NOMO-1 treated with DMSO at 0.1 percent for 48 hours (cell line): ENCODE measurements at regions not wholly inside any gene's neighbourhood (a gene's known extent, or its start where the extent isn't known, plus 50 kb on each side); places are given as distances from the start of the nearest gene placed in this dataset.

Source experiments
- DNase-seq: peaks from one replicate; lab custom pipeline; 2025; ENCODE audit not compliant: unreplicated experiment; lab: John Stamatoyannopoulos, UW

DNA sequence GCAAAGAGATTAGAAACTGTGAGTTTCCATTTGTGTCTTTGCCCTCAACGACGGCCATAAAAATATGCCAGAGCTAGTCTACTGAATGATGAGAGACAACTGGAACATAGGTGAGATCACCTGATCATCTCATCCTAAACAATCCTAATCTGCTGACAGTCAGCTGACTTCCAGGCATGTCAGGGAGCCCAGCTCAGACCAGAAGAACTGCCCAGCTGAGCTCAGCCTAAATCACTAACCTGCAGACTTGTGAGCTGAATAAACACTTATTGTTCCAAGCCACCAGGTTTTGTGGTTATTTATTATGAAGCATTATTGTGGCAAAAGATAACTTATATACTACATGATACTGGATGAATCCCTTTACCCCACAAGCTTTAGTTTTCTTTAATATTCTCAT, 118.9 kb upstream of the PLEKHG7 start:
- no peak for DNase-seq

DNA sequence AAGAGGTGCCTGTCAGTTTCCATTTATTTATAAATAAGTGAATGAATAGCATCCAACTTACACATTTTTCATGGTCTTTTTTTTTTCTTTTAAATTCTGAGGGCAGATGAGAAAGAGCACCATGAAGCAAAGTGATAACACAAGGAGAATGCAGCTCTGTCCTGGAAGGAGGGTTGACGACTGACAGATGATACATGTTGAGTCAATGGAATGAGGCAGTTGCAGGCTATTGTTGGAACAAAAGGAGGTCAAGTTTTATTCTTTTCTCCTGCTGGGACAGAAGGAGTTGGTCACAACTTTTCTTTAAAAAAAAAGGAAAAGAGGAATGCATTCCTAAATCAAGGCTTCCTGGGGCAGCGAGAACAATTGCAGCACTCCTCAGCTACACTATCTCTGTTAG, 119.9 kb upstream of the PLEKHG7 start:
- DNase-seq, result no peak

DNA sequence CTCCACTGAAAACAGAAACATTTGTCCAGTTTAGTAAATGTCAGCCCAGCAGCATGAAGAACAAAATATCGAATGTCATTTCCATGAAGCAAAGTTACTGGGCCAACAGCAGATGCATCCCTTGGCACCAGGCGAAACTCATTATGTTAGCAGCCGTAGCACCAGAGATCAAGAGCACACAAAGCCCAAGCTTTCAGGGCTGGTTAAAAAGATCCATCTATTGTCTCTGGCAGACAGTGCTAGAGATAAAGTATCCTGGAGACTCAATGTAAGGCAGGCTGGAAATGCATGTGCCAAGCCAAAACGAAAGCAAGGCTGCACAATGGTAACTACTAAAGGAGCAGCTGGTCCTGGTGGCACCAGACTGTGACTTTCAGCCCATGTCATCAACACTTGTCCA, 120.3 kb upstream of the PLEKHG7 start:
- DNase-seq, result no peak

DNA sequence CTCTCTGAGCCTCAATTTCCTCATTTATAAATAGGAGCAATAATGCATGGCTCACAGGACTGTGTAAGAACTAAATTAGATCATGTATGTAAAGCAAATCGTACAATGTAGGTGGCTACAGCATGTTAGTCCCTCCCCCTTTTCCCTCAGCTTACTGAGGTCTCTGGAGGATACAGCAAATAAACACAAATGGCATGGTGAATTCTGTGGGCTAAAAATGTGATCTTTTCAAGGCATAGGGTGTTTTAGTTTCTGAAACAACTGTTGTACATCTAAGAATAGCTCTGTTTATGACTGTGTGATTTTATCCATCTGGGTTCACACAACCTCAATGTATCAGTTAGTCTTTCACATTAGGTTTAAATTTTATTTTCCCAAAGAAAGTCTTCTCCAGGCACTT, 121.2 kb upstream of the PLEKHG7 start:
- peak; percentile 6 for DNase-seq

DNA sequence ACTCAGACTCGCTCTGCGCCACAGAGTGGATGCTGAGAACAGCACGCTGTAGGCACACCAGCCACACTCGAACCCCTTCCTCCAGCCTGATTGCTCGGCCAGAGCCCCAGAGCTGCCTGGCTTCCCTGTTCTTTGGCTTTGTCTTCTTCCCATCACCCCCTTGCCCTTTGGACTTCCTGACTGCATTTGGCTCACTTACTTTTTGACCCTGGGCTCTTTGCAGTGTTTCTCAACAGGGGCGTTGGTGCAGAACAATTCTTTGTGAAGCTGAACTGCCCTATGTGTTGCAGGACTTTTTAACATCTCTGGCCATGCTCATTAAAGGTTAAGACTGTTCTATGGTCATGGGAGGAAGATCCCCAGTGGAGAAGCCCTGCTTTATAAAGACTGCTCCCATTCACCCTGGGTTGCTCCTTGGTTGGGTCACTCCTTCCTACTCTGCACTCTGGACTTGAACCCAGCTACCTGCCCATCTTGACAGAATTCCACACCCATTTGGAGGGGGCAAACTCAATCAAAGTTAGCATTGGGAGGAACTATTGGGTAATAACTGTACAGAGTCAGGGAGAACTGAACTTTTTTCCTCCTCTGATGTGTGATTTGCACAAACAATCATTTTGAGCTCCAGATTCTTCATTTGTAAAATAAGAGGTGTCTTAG, 127.7 kb upstream of the PLEKHG7 start:
- peak; percentile 51 for DNase-seq

DNA sequence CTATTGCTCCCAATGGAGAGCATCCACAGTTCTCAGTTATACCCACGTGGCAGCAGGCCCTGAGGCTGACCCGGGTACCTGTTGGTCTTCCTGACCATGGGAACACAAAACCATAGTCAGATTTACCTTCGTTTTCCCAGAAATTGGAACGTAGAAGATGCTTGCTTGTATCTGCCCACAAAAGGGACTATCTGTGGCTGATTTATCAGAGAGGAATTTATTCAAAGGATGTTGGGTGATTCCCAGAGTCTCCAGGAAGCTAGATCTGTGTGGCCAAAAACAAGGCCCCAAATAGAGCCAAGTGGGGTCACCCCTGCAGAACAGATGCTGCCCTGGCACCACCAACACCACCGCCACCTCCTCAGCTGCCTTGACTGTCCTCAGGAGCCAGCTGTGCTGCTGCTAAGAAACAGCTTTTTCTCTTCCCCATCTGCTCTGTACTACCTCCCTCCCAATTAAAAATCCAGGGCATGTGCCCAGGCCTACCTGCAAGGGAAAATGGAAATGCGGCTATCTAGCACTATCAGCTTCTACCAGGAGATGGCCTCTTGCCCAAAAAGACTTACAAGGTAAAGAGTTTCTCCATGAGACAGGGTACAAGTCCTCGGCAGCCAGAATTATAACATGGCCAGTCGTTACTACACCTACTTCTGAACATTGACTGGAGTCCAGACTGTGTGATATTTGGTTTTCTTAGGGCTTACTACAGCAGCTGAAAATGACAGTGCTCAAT, 128.6 kb upstream of the PLEKHG7 start:
- DNase-seq, result no peak

DNA sequence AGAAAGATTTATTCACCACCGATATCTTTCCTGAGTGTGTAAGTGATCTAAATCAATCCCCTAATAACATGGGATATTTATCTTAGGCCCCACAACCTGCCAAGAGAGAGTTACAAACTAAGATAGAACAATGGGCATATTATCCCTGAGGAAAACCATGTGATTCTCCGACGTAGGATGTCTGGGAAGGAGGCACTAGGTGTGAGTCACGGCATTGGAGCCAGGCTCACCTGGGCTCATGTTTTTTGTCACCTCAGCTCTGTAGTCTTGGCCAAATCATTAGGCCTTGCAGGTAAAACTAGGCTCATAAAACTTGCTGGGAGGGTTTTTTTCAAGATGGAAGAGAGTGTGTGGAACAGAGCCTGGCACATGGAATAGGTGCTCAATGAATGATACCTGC, 129.7 kb upstream of the PLEKHG7 start:
- no peak for DNase-seq

DNA sequence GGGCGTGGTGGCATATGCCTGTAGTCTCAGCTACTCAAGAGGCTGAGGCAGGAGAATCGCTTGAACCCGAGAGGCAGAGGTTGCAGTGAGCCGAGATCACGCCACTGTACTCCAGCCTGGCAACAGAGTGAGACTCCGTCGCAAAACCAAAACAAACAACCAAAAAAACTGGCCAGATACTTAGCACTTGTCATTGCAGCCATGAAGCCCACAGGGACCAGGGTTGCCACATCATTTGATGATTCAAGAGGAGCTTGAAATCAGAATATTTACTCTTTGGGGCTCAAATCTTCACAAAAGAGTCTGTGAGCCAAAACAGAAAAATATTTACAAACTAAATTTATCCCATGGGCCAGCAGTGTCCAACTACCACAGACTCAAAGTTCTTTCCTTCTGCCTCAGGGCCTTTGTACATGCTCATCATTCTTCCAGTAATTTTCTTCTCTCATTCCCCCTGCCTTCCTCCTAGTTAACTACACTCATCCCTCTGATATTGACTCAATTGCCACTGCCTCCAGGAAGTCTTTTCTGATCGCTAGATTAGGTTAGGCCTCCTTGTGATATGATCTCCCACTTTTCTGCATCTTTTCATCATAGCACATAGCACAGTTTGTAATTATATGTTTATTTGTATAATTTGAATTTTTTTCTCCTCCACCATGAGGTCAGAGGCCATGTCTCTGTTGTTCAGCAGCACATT, 130.8 kb upstream of the PLEKHG7 start:
- no peak for DNase-seq

DNA sequence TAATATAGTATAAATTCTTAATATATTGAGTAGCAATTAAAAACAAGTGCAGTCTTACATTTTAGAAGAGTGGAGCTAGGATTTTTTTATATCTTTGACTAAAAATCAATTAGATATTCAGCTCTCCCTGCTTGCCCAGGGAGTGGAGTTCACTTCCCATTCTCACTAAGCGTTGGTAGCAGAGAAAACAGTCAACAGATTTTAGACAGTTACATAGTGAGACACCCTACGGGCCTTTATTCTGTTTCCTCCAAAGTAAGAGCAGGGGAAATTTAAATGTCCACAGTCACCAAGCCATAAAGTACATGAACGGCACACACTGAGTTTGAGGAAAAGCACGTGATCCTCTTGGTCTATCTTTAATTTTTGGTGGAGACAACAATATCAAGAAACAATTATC, 131.6 kb upstream of the PLEKHG7 start:
- DNase-seq, result no peak

DNA sequence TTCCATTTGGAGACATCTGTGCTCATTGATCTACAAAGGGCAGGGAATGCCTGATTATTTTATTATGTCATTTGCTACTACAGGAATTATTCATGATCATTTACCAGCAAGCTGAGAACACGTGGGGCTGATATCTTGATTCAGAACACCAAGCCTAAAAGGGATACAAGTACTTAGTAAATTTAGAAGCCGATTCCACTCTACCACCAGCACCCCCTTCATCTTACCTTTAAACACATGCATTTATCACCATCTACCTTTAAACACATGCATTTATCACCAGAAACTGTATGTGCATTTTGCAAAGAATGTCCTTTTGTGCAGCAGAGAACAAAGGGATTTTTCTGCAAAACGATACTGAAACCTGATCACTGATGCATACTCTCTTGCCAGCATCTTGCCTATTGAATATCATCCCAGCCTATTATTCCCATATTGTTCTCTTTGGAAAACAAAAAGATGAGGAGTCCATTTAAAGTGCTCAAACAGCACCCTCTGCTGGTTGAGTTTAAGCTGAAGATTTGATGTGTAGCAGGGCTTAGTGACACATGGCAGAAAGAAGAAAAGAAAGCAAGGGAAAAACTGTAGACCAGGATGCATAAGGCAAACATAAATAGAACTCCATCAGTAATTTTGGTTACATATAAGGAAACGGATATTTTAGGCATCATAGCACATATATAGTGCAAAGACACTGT, 132.6 kb upstream of the PLEKHG7 start:
- DNase-seq, result peak; percentile 59

DNA sequence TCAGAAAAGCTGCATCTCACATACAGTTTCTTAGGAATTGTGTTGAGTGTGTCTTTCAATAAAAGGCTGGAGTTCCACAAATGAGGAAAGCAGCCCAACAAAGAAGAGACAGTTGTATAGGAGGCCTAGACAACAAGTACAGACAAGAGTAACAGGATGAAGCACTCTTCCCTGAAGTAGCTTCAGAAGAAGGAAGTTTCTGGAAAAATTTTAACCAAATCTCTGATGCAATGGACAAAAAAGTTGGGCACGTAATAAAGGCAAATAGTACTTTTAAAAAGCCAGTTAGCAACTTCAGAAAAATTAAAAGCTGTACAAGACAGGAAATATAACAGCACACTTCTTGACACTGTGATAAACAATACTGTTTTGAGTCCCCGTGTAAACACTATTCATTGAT, 134.1 kb upstream of the PLEKHG7 start:
- no peak for DNase-seq

DNA sequence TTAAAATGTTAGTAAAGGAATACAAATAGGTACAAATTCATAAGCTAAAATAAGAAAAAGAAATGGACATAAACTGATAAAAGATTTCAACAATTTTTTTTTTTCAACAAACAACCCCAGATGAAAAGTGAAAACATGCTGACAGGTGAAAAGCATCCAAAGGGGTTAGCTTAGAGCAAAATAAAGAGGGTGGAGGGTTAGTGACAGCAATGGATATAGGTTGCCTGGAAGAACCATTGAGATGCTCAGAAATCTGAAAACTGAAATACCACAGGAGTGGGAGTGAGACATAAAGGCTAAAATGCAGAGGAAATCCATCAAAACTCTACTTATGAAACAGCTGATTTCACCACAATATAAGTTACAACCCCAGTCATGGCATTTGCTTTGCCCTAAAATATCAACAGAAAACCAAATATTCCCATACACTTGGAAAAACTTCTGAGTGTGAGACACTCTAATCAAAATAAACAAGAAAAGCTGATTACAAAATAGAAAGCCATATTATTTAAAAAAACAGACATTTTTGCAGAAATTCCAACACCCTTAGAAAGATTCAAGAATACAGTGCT, 136.3 kb upstream of the PLEKHG7 start:
- no peak for DNase-seq

DNA sequence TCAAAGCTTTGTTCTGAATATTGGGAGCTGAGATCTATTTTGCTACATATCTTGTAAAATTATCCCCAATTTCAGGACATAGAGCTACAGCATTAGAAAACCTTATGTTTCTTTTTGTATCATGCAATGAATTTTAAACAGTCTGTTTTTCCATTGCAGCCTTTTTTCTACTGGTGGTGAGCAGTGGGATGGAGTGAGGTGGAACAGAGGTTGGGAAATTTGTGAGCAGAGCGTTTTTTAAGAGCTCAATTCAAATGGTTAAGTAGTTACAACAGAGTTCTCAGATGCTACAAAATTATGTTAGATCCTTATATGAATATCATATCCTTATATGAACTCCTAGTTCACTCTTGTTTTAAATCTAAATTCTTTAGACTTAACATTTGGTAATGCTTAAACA, 139.0 kb upstream of the PLEKHG7 start:
- DNase-seq, result no peak

DNA sequence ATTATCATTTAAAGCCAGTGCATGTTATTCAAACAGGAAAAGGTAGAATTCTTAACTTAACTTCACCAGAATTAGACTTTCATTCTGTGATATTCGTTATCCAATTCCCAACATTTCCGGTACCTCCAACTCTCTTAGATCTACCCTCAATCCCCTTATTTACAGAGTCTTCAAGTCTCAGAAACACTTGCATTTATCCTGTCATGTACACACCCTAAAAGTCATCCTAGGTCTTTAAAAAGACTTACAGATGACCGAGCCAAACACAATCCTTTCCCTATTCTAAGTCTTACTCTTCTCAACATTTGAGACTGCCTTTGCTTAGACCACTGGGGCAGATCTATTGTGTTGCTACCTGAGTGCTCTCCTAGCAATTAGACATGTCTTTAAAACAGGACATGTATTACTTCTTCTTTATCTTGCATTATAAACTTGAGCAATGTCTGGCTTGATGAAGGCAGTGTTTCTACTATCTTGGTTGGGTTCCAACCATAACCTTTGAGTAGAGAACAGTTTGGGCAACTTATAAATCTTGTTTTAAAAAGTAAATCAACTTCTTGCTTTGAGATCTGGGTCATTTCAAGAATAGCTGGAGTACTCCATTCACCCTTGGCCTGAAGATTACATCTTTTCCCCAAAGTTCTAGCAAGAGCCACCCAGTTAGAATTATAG, 140.6 kb upstream of the PLEKHG7 start:
- DNase-seq, result no peak

DNA sequence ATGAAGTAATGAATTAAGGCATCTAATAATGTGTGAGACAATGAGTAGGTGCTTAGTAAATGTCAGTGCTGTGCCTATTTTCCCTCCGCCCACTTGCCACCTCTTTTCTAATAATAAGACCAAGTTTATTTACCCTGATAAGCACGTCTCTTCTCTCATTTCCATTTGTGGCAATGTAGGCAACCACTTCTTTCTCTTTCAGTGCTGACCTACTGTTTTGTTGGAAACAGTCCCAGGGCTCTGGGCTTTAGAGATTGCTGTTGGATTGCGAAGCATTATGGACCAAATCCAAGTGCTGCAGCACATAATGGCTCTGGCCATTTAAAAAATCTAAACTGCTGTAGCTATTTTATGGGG, 141.3 kb upstream of the PLEKHG7 start:
- DNase-seq, result no peak

DNA sequence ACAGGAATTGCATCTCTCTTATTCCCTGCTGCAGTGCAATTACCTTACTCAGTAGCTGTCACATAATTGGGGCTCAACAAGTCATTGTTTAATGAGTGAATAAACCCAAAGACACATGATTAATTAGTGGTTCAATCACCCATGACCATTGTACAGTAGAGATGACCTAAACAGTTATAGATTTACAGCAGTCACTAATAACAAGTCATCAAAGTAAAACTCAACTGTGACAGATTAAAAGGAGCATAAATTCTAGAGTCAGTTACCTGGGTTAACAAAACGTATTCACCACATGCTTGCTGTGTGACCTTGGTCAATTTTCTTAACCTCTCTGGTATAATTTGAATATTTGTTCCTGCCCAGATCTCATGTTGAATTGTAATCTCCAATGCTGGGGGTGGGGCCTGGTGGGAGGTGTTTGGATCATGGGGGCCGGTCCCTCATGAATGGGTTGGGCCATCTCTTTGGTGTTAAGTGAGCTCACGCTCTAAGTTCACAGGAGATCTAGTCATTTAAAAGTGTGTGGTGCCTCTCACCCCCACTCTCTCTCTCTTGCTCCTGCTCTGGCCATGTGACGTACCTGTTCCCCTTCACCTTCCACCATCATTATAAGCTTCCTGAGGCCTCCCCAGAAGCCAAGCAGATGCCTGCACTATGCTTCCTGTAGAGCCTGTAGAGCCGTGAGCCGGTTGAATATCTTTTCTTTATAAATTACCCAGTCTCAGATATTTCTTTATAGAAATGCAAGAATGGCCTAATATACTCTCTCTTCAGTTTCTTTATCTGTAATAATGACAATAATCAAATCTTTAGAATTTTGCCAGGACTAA, 141.9 kb upstream of the PLEKHG7 start:
- DNase-seq, result no peak

DNA sequence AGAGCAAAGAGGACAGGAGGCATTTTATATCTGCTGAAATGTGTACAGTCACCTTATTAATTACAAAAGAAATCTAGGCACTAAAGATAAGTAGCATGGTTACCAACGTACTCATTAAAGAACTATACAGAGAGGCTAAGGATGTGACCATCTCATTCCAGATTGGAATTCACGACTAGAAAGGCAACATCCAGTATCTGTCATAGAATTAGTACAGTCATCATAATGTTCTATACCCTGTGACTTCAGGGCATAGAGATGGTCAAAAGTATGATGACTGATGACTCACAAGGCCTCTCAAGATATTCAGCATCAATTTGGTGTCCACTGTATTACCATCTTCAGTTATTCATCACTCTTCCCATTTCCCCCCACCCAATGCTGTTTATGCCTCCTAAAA, 144.0 kb upstream of the PLEKHG7 start:
- no peak for DNase-seq

DNA sequence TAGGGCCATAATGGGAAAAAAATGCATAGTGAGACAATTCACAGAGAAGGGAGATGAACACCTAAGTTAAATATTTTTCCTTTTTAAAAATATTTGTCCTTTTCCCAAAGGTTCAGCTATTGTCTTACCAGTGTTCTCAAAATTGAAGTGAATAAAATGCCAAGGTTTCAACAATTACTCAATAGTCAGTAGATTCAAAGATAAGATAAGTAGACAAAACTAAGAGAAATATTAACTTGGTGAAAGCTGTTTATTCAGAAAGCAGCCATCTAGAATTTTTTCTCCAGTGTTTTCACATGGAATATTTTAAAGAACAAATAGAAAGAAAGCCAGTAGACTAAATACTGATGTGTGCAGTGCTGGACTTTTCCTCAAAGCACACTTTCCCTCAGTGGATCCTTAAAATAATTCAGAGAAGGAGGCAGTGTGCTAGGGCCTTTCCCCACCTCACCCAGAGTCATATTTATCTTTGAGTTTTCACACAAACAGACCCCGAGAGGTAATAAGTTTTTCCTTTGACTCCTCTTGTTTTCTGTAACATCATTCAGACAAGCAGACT, 144.5 kb upstream of the PLEKHG7 start:
- DNase-seq, result no peak

DNA sequence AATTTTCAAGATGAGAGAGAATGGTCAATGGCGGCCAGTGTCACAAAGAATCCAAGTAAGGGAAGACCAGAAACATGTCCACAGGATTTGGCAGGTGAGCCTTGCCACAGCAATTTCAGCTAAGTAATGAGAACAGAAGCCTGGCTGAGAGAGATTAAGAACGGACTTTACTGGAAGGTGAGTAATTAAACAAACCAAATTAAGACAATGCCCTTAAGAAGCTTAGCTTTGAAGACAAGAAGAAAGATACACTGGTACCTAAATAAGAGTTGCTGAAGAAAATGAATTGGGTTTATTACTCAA, 145.4 kb upstream of the PLEKHG7 start:
- DNase-seq, result no peak
